ENCODE measurements at regions not wholly inside any gene's neighbourhood (a gene's known extent, or its start where the extent isn't known, plus 50 kb on each side); places are given as distances from the start of the nearest gene placed in this dataset.

DNA sequence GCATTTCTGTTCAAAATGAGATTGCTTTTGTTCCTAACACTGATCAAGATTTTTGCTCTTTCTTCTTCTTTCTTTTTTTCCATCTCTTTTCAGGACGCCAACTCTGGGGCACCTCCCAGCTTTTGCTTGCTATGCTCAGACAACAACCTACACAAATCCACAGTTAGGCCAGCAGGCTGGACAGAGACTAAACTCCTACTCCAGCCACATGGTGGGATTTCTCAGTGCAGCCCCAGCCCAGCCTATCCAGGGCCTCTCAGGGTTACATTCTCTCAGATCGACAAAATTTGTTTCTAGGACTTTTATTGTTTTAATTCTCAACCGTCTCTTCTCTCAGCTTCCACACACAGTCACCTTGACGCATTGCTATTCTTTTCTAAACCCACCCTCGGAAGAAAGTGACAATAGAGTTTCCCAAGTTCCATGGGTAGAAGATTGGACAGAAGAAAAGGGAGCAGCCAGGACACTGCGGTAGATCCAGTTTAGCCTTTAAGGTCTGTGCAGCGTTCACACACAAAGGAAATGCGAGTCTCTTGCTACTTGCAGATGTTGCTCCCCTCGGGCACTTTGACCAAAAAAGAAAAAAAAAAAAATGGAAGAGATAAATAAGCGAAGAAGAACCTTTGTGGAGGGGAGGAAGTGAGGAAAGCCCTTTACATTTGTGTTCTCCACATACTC is 588.6 kb upstream of the GRAMD2B start:
- TF ChIP-seq POLR2A (IDR thresholded peaks at IDR 0.05; ENCODE audit: low read length), result no peak
- TF ChIP-seq GATA1 (IDR thresholded peaks at IDR 0.05; ENCODE audit: low read depth, low read length), result no peak

Measured in erythroblast (primary cell).